Esophagus muscularis mucosa (tissue), 4 donors: ENCODE measurements at regions not wholly inside any gene's neighbourhood (a gene's known extent, or its start where the extent isn't known, plus 50 kb on each side); places are given as distances from the start of the nearest gene placed in this dataset.

Experiments
- DNase-seq: peaks from one replicate; pipeline ENCODE4 v3.0.0-alpha.2; 2017; ENCODE audit errors: extremely low spot score
- H3K27ac ChIP-seq, 4 donors: fragments of 200-600 bp; sonication (generic); replicated peaks in 1 of 4; 1 replicate in 3 of 4; 2 replicates in 1 of 4; pipeline ENCODE4 v1.5.1; 2016 to 2019; ENCODE audit warnings: mild to moderate bottlenecking in 1 of 4
- H3K27me3 ChIP-seq, 4 donors: fragments of 200-600 bp; sonication (generic); one replicate each; pipeline versions ENCODE4 v1.5.1 to v1.6.0; 2016 to 2019
- H3K36me3 ChIP-seq, 4 donors: fragments of 200-600 bp; sonication (generic); one replicate each; pipeline ENCODE4 v1.5.1; 2016 to 2019
- H3K4me1 ChIP-seq, 4 donors: fragments of 200-600 bp; sonication (generic); one replicate each; pipeline ENCODE4 v1.5.1; 2016 to 2019
- H3K4me3 ChIP-seq, 4 donors: fragments of 200-600 bp; sonication (generic); 1 replicate in 2 of 4; 2 replicates in 2 of 4; pipeline ENCODE4 v1.5.1; 2016 to 2019; ENCODE audit warnings: mild to moderate bottlenecking in 4 of 4, moderate library complexity in 1 of 4
- H3K9me3 ChIP-seq, 4 donors: fragments of 200-600 bp; sonication (generic); 1 replicate in 3 of 4; 2 replicates in 1 of 4; pipeline ENCODE4 v1.5.1; 2016 to 2019
- EP300 ChIP-seq: sonication (generic); formaldehyde crosslinking; IDR thresholded peaks from one replicate; pipeline ENCODE4 v1.6.1; 2017; ENCODE audit warnings: antibody characterized with exemption
- POLR2A ChIP-seq: fragments of 450-650 bp; IDR thresholded peaks from one replicate; pipeline ENCODE4 v1.6.1; 2017; ENCODE audit warnings: antibody characterized with exemption, moderate library complexity, mild to moderate bottlenecking, low read depth
- POLR2AphosphoS5 ChIP-seq, 2 donors: sonication (generic); formaldehyde crosslinking; IDR thresholded peaks; one replicate each; pipeline ENCODE4 v1.6.1; 2017; ENCODE audit warnings: antibody characterized with exemption in 2 of 2
- whole genome bisulfite sequencing: methylation state at CpG from one replicate; pipeline ENCODE4 v1.1.5; 2018; 5-methylcytosine and 5-hydroxymethylcytosine counted together
- intact Hi-C: fragments of 100-400 bp; cut with DNase I; formaldehyde crosslinking; loops from one replicate; pipeline ENCODE4 v1.15.1; 2023
- TF ChIP-seq, protein P1 (sequence below), 3 experiments: fragments of 200-600 bp in 2 of 3; fragments of 450-650 bp in 1 of 3; sonication (generic) in 2 of 3; IDR thresholded peaks; one replicate each; pipeline ENCODE4 v1.5.1; 2017 to 2019; ENCODE audit warnings: antibody characterized with exemption in 3 of 3, mild to moderate bottlenecking in 2 of 3, moderate library complexity in 1 of 3

DNA sequence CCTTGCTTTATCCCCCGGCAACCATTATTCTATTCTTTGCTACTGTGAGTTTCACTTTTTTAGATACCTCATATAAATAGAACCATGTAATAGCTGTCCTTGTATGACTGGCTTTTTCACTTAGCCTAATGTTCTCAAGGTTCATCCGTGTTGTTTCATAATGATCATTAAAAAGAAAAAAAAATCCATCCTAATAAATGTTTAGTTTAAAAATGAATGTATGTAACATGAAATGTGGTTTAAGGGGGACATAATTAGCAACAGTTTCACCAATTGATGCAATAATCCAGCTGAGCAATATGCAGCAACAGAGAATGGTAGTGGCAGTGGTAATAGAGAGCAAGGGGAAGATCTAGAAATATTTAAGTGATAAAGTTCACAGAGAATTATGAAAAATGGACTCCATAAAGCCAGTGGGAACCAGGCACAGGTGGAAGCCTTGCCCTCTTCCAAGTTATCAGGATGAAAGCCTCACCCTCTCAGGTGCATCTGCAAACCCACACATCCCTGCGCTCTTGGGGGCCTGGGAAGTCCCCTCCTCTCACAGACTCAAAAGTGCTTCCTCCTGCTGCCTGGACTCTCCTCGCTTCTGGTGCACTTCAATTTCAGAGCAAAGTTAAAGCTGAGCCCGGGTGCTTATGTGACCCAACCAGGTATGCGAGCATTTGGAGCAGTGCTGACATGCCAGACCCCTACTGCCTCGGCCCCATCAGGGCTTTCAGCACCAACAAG is 1403.3 kb upstream of the SLC39A10 start:
- Histone ChIP-seq H3K27me3 (no peaks in the 10 kb centered on the region), H3K4me1 (no peaks in the 10 kb centered on the region), H3K36me3 (no peaks in the 10 kb centered on the region), H3K4me3 (no peak overlapping the region), H3K9me3 (no peaks in the 10 kb centered on the region), H3K27ac (no peak overlapping the region)
- WGBS: 79% methylated on average over 7 of the region's 7 CpGs
- intact Hi-C loops: no loop called here
- no peak for DNase-seq
- TF ChIP-seq, protein P1, sequence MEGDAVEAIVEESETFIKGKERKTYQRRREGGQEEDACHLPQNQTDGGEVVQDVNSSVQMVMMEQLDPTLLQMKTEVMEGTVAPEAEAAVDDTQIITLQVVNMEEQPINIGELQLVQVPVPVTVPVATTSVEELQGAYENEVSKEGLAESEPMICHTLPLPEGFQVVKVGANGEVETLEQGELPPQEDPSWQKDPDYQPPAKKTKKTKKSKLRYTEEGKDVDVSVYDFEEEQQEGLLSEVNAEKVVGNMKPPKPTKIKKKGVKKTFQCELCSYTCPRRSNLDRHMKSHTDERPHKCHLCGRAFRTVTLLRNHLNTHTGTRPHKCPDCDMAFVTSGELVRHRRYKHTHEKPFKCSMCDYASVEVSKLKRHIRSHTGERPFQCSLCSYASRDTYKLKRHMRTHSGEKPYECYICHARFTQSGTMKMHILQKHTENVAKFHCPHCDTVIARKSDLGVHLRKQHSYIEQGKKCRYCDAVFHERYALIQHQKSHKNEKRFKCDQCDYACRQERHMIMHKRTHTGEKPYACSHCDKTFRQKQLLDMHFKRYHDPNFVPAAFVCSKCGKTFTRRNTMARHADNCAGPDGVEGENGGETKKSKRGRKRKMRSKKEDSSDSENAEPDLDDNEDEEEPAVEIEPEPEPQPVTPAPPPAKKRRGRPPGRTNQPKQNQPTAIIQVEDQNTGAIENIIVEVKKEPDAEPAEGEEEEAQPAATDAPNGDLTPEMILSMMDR (IDR thresholded peaks at IDR 0.05): no peak
- TF ChIP-seq EP300 (no peak), POLR2AphosphoS5 (IDR thresholded peaks at IDR 0.05) (no peak), POLR2A (no peak)

DNA sequence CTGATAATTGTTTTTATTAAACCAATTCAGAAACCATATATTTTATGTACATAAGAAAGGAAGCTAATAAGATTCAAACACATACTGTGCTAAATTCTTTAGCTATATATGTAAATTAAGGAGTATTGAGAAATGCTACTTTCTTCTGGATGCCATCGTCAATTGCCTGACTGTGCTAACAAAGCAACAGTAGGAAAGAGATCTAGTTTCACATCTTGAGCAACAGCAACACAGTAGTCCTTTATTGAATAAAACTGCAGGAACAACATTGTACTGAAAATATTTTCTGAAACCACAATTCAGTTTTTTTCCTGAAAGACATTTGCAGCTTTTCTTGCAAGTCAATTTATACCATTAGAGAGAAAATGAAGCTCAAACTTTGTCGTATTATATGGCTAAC is 1404.9 kb upstream of the SLC39A10 start:
- intact Hi-C loops: no loop called here
- no peaks in the 10 kb centered on the region for H3K36me3 ChIP-seq

DNA sequence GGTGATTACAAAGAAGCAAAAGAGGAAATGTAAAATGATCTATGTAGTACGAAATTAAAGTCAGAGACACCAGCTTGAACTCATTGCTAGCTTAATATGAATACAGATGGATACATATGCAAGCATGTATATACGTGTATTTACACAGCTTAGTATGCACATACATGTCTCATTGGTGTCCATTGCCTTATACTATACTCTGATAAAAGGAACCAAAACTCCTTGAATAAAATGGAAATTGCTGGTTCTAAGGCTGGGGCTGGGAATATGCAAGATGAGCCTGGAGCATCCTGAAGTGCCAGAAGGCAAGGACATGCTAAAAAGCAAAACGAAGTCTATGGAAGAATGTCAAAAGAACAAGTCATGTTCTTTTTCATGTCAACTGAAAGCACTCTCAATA is 1424.4 kb upstream of the SLC39A10 start:
- no peaks in the 10 kb centered on the region for H3K27me3 ChIP-seq
- no peaks in the 10 kb centered on the region for H3K9me3 ChIP-seq
- 56% methylated on average over 3 of the region's 3 CpGs for WGBS
- no peaks in the 10 kb centered on the region for H3K4me1 ChIP-seq
- DNase-seq: no peak
- intact Hi-C loops: no loop called here
- TF ChIP-seq POLR2A (no peak), POLR2AphosphoS5 (IDR thresholded peaks at IDR 0.05) (no peak), EP300 (no peak)
- H3K36me3 ChIP-seq: no peaks in the 10 kb centered on the region
- H3K4me3 ChIP-seq: no peak overlapping the region
- no peak overlapping the region for H3K27ac ChIP-seq

More for the DNA sequence above, 1404.9 kb upstream of the SLC39A10 start:
- H3K4me3 ChIP-seq: no peak overlapping the region
- H3K9me3 ChIP-seq: no peaks in the 10 kb centered on the region
- H3K27me3 ChIP-seq: no peaks in the 10 kb centered on the region
- TF ChIP-seq EP300 (no peak), POLR2A (no peak), POLR2AphosphoS5 (IDR thresholded peaks at IDR 0.05) (no peak)
- TF ChIP-seq, protein P1 (IDR thresholded peaks at IDR 0.05): no peak
- 88% methylated on average over 2 of the region's 2 CpGs for WGBS
- no peaks in the 10 kb centered on the region for H3K4me1 ChIP-seq
- no peak overlapping the region for H3K27ac ChIP-seq
- no peak for DNase-seq

DNA sequence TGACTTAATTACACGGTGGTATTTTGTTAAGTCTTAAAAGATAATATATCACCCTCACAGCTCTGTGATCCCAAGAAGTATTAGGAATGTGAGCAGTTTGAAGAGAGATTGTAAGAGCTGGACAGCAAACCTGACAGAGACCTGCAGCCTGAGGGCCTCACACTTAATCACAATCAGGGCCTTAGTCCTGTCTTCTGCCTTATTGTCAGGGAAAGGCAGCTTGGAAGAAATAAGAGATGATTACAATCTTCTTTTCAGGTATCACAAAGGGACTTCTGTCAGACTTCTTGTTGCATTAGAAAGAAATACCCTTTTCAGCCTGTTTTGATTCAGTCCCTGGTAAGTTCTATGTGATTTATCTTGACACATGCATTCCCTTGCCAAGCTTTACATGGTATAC is 1433.8 kb upstream of the SLC39A10 start:
- WGBS: 39% methylated on average over 1 of the region's 1 CpG
- Histone ChIP-seq H3K4me1 (peaks cover 0 to 4% (median 0%) of the 10 kb centered on the region in 4 donors), H3K9me3 (no peaks in the 10 kb centered on the region), H3K27ac (no peak overlapping the region), H3K27me3 (no peaks in the 10 kb centered on the region), H3K4me3 (no peak overlapping the region), H3K36me3 (no peaks in the 10 kb centered on the region)
- intact Hi-C loops: no loop called here
- DNase-seq: no peak
- no peak for TF ChIP-seq EP300
- TF ChIP-seq, protein P1 (IDR thresholded peaks at IDR 0.05): no peak
- no peak for TF ChIP-seq POLR2AphosphoS5 (IDR thresholded peaks at IDR 0.05)
- TF ChIP-seq POLR2A: no peak

DNA sequence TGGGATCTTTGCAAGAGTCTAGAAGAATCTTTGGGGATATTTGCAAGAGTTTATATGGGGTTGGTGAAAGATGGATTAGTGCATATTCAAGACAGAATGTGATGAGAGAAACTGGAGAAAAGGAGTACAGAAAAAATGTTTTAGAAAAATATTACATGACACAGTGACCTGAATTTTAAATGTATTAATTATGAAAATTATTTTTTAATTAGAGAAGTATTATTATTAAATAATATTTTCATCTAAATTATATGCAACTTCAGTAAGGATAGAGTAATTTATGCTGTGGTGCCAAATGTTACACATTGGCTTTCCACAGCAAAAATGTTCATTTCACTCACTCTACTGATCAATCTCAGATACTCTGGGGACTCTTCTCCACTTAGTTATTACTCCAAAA is 1442.8 kb upstream of the SLC39A10 start:
- no peaks in the 10 kb centered on the region for H3K27me3 ChIP-seq
- no peaks in the 10 kb centered on the region for H3K4me1 ChIP-seq
- no peak overlapping the region for H3K27ac ChIP-seq
- H3K4me3 ChIP-seq: no peak overlapping the region
- H3K36me3 ChIP-seq: no peaks in the 10 kb centered on the region
- intact Hi-C loops: no loop called here
- TF ChIP-seq POLR2AphosphoS5 (IDR thresholded peaks at IDR 0.05): no peak
- TF ChIP-seq EP300: no peak
- TF ChIP-seq POLR2A: no peak
- TF ChIP-seq, protein P1 (IDR thresholded peaks at IDR 0.05): no peak
- no peak for DNase-seq
- H3K9me3 ChIP-seq: no peaks in the 10 kb centered on the region
